Body of pancreas (tissue), 4 donors: ENCODE measurements at regions not wholly inside any gene's neighbourhood (a gene's known extent, or its start where the extent isn't known, plus 50 kb on each side); places are given as distances from the start of the nearest gene placed in this dataset.

Experiments used
- ATAC-seq: fragments of 150-250 bp; one replicate; pipeline ENCODE4 v1.9.1; 2016
- DNase-seq, 4 donors: peaks; one replicate each; pipeline ENCODE4 v3.0.0-alpha.2; 2019
- H3K27ac ChIP-seq, 4 donors: fragments of 200-600 bp; sonication (generic); 1 replicate in 3 of 4; 2 replicates in 1 of 4; pipeline versions ENCODE4 v1.5.1 to v1.6.1; 2016 to 2019; ENCODE audit warnings: mild to moderate bottlenecking in 1 of 4, mixed read lengths in 1 of 4, moderate library complexity in 1 of 4
- H3K27me3 ChIP-seq, 2 donors: fragments of 200-600 bp; sonication (generic); one replicate each; pipeline ENCODE4 v1.6.0; 2016; ENCODE audit warnings: mild to moderate bottlenecking in 1 of 2
- H3K36me3 ChIP-seq, 2 donors: fragments of 200-600 bp; sonication (generic); replicated peaks in 1 of 2; 2 replicates each; pipeline ENCODE4 v1.5.1; 2016; ENCODE audit warnings: low read depth in 2 of 2; ENCODE audit not compliant: insufficient read depth in 1 of 2
- H3K4me1 ChIP-seq: fragments of 200-600 bp; sonication (generic); one replicate; pipeline ENCODE4 v1.6.0; 2016
- H3K4me3 ChIP-seq, 2 donors: fragments of 200-600 bp; sonication (generic); 1 replicate in 1 of 2; 2 replicates in 1 of 2; pipeline ENCODE4 v1.5.1; 2016 to 2019
- H3K9me3 ChIP-seq, 3 donors: fragments of 200-600 bp; sonication (generic); 1 replicate in 2 of 3; 2 replicates in 1 of 3; pipeline ENCODE4 v1.5.1; 2016
- CTCF ChIP-seq, 7 experiments: fragments of 450-650 bp in 4 of 7; fragments of 200-600 bp in 3 of 7; sonication (generic) in 3 of 7; IDR thresholded peaks; one replicate each; pipeline ENCODE4 v1.5.1; 2016 to 2019; ENCODE audit warnings: antibody characterized with exemption in 7 of 7
- POLR2A ChIP-seq, 3 donors: fragments of 450-650 bp; IDR thresholded peaks; one replicate each; pipeline ENCODE4 v1.6.1; 2016; ENCODE audit warnings: antibody characterized with exemption in 3 of 3, mild to moderate bottlenecking in 2 of 3
- WGBS, 2 donors: methylation state at CpG; one replicate each; pipeline ENCODE4 v1.1.5; 2017; 5-methylcytosine and 5-hydroxymethylcytosine counted together
- intact Hi-C: fragments of 100-400 bp; cut with DNase I; formaldehyde crosslinking; loops from one replicate; pipeline ENCODE4 v1.15.1; 2023

- no peaks in the 10 kb centered on the region for H3K9me3 ChIP-seq
- 33 to 38% methylated on average over 5 of the region's 5 CpGs for WGBS, 2 donors
- no peaks in the 10 kb centered on the region for H3K27me3 ChIP-seq
- no peaks in the 10 kb centered on the region for H3K4me1 ChIP-seq
- no peaks in the 10 kb centered on the region for H3K36me3 ChIP-seq
- no peak overlapping the region for H3K4me3 ChIP-seq
- ATAC-seq: no peak
- TF ChIP-seq POLR2A (IDR thresholded peaks at IDR 0.05): no peak
- no peak for TF ChIP-seq CTCF (IDR thresholded peaks at IDR 0.05)
- no peak overlapping the region for H3K27ac ChIP-seq
- intact Hi-C loops: no loop called here
- no peak for DNase-seq
Measured at GRCh38 chr18:37985126-37985525, 419.5 kb upstream of the CELF4 start.

GRCh38 chr18:37980556-37980955 lies 415.0 kb upstream of the CELF4 start:
- Histone ChIP-seq H3K27me3 (no peaks in the 10 kb centered on the region), H3K36me3 (no peaks in the 10 kb centered on the region), H3K4me3 (no peak overlapping the region), H3K4me1 (no peaks in the 10 kb centered on the region), H3K27ac (no peak overlapping the region), H3K9me3 (no peaks in the 10 kb centered on the region)
- intact Hi-C loops: no loop called here
- TF ChIP-seq POLR2A (IDR thresholded peaks at IDR 0.05) (no peak), CTCF (IDR thresholded peaks at IDR 0.05) (no peak)
- ATAC-seq (no peak), DNase-seq (no peak)

- Histone ChIP-seq H3K4me1 (no peaks in the 10 kb centered on the region), H3K36me3 (no peaks in the 10 kb centered on the region), H3K9me3 (no peaks in the 10 kb centered on the region), H3K4me3 (no peak overlapping the region), H3K27me3 (no peaks in the 10 kb centered on the region), H3K27ac (no peak overlapping the region)
- DNase-seq (no peak), ATAC-seq (no peak)
- WGBS, 2 donors: 53 to 73% methylated on average over 1 of the region's 1 CpG
- intact Hi-C loops: no loop called here
- TF ChIP-seq POLR2A (IDR thresholded peaks at IDR 0.05) (no peak), CTCF (IDR thresholded peaks at IDR 0.05) (no peak)
Measured at GRCh38 chr18:37975446-37975845, 409.8 kb upstream of the CELF4 start.

GRCh38 chr18:37967261-37967660 lies 401.7 kb upstream of the CELF4 start:
- Histone ChIP-seq H3K4me1 (no peaks in the 10 kb centered on the region), H3K9me3 (no peaks in the 10 kb centered on the region), H3K36me3 (no peaks in the 10 kb centered on the region), H3K27me3 (no peaks in the 10 kb centered on the region), H3K27ac (no peak overlapping the region), H3K4me3 (no peak overlapping the region)
- no peak for ATAC-seq
- DNase-seq: no peak
- 28 to 39% methylated on average over 1 of the region's 1 CpG for WGBS, 2 donors
- intact Hi-C loops: no loop called here
- TF ChIP-seq CTCF (IDR thresholded peaks at IDR 0.05) (no peak), POLR2A (IDR thresholded peaks at IDR 0.05) (no peak)

GRCh38 chr18:37965572-37965970 lies 400.0 kb upstream of the CELF4 start:
- DNase-seq: no peak
- WGBS, 2 donors: 42 to 50% methylated on average over 1 of the region's 1 CpG
- intact Hi-C loops: no loop called here
- no peaks in the 10 kb centered on the region for H3K27me3 ChIP-seq
- no peak overlapping the region for H3K27ac ChIP-seq
- no peaks in the 10 kb centered on the region for H3K9me3 ChIP-seq
- H3K4me3 ChIP-seq: no peak overlapping the region
- ATAC-seq: no peak
- TF ChIP-seq POLR2A (IDR thresholded peaks at IDR 0.05) (no peak), CTCF (IDR thresholded peaks at IDR 0.05) (no peak)
- no peaks in the 10 kb centered on the region for H3K4me1 ChIP-seq
- H3K36me3 ChIP-seq: no peaks in the 10 kb centered on the region
